ENCODE measurements at regions not wholly inside any gene's neighbourhood (a gene's known extent, or its start where the extent isn't known, plus 50 kb on each side); places are given as distances from the start of the nearest gene placed in this dataset.

DNA sequence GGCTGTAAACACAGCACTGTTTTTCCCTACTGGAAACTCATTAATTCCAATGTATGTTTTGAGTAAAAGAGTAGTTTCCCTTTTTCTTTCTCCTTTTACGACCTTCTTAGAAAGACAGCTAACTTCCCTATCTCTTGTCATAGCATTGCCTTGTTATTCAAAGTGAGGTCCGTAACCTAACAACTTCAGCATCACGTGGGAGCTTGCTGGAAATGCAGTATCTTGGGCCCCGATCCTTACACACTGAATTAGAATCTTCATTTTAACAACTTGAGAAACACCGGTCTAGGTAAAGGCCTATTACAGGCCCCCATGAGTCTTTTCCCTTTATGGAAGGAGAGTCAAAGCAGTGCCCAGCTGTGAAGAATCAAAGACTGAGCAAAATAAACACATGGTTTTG, 230.7 kb upstream of the PRKD1 start:
- no peak for TF ChIP-seq CTCF (IDR thresholded peaks at IDR 0.05; ENCODE audit: unreplicated experiment)
- no peaks in the 10 kb centered on the region for H3K36me3 Mint-ChIP-seq (ENCODE audit: insufficient read depth, unreplicated experiment)
- CTCF ChIA-PET: no interaction called here
- no peaks in the 10 kb centered on the region for H3K9me3 Mint-ChIP-seq (ENCODE audit: low read depth, unreplicated experiment)
- no TSS peak for BruUV-seq (replicated peaks)
- no peak overlapping the region for H3K27ac Mint-ChIP-seq (ENCODE audit: unreplicated experiment)
- intact Hi-C loops (cut with micrococcal nuclease; ENCODE audit: unreplicated experiment): no loop called here
- no peak overlapping the region for H3K4me3 Mint-ChIP-seq (ENCODE audit: low read depth, unreplicated experiment)
- H3K27me3 Mint-ChIP-seq (ENCODE audit: unreplicated experiment): peaks cover 12% of the 10 kb centered on the region
- no peaks in the 10 kb centered on the region for H3K4me1 Mint-ChIP-seq (ENCODE audit: low read depth, unreplicated experiment)
- DNase-seq: no peak

DNA sequence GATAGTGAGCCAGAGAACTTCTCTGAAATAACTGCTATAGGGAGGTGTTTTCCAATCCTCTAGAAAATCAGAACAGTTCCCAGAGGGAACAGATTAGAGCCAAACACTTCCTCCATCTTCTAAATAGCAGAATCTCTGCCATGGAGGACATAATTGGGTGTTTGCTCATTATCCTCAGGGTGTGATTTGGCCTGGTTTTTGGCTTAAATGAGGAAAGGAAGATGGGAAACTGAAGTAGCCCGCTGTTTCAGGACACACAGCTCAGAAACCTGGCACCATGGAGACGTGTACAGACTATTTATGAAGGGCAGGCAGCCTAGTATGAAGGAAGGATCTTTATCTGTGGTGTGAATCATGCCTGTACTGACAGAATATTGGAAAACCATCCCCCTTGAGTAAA, 231.7 kb upstream of the PRKD1 start:
- no TSS peak for BruUV-seq (replicated peaks)
- no peaks in the 10 kb centered on the region for H3K9me3 Mint-ChIP-seq (ENCODE audit: low read depth, unreplicated experiment)
- TF ChIP-seq CTCF (IDR thresholded peaks at IDR 0.05; ENCODE audit: unreplicated experiment): no peak
- H3K36me3 Mint-ChIP-seq (ENCODE audit: insufficient read depth, unreplicated experiment): no peaks in the 10 kb centered on the region
- no peak overlapping the region for H3K4me3 Mint-ChIP-seq (ENCODE audit: low read depth, unreplicated experiment)
- H3K27ac Mint-ChIP-seq (ENCODE audit: unreplicated experiment): no peak overlapping the region
- DNase-seq: no peak
- peaks cover 12% of the 10 kb centered on the region for H3K27me3 Mint-ChIP-seq (ENCODE audit: unreplicated experiment)
- H3K4me1 Mint-ChIP-seq (ENCODE audit: low read depth, unreplicated experiment): no peaks in the 10 kb centered on the region
- intact Hi-C loops (cut with micrococcal nuclease; ENCODE audit: unreplicated experiment): no loop called here
- CTCF ChIA-PET: no interaction called here

GRCh38 chr14:30160608-30161007, 233.0 kb upstream of the PRKD1 start:
- TF ChIP-seq CTCF (IDR thresholded peaks at IDR 0.05; ENCODE audit: unreplicated experiment): no peak

GRCh38 chr14:30162066-30162465, 234.4 kb upstream of the PRKD1 start:
- CTCF ChIA-PET: no interaction called here
- no TSS peak for BruUV-seq (replicated peaks)
- Mint-ChIP-seq H3K4me3 (ENCODE audit: low read depth, unreplicated experiment) (no peak overlapping the region), H3K27me3 (ENCODE audit: unreplicated experiment) (peaks cover 12% of the 10 kb centered on the region), H3K4me1 (ENCODE audit: low read depth, unreplicated experiment) (no peaks in the 10 kb centered on the region), H3K27ac (ENCODE audit: unreplicated experiment) (no peak overlapping the region), H3K9me3 (ENCODE audit: low read depth, unreplicated experiment) (no peaks in the 10 kb centered on the region), H3K36me3 (ENCODE audit: insufficient read depth, unreplicated experiment) (no peaks in the 10 kb centered on the region)
- TF ChIP-seq CTCF (IDR thresholded peaks at IDR 0.05; ENCODE audit: unreplicated experiment): no peak
- intact Hi-C loops (cut with micrococcal nuclease; ENCODE audit: unreplicated experiment): no loop called here
- no peak for DNase-seq

More at GRCh38 chr14:30160608-30161007, 233.0 kb upstream of the PRKD1 start:
- CTCF ChIA-PET: no interaction called here
- no peaks in the 10 kb centered on the region for H3K36me3 Mint-ChIP-seq (ENCODE audit: insufficient read depth, unreplicated experiment)
- no peaks in the 10 kb centered on the region for H3K9me3 Mint-ChIP-seq (ENCODE audit: low read depth, unreplicated experiment)
- H3K27me3 Mint-ChIP-seq (ENCODE audit: unreplicated experiment): peaks cover 12% of the 10 kb centered on the region
- DNase-seq: no peak
- H3K4me3 Mint-ChIP-seq (ENCODE audit: low read depth, unreplicated experiment): no peak overlapping the region
- intact Hi-C loops (cut with micrococcal nuclease; ENCODE audit: unreplicated experiment): no loop called here
- no TSS peak for BruUV-seq (replicated peaks)
- no peaks in the 10 kb centered on the region for H3K4me1 Mint-ChIP-seq (ENCODE audit: low read depth, unreplicated experiment)
- H3K27ac Mint-ChIP-seq (ENCODE audit: unreplicated experiment): no peak overlapping the region

- Mint-ChIP-seq H3K4me3 (ENCODE audit: low read depth, unreplicated experiment) (no peak overlapping the region), H3K4me1 (ENCODE audit: low read depth, unreplicated experiment) (no peaks in the 10 kb centered on the region), H3K9me3 (ENCODE audit: low read depth, unreplicated experiment) (peaks cover 4% of the 10 kb centered on the region), H3K27ac (ENCODE audit: unreplicated experiment) (no peak overlapping the region), H3K36me3 (ENCODE audit: insufficient read depth, unreplicated experiment) (no peaks in the 10 kb centered on the region), H3K27me3 (ENCODE audit: unreplicated experiment) (peaks cover 12% of the 10 kb centered on the region)
- intact Hi-C loops (cut with micrococcal nuclease; ENCODE audit: unreplicated experiment): no loop called here
- no TSS peak for BruUV-seq (replicated peaks)
- DNase-seq: no peak
- CTCF ChIA-PET: no interaction called here
- TF ChIP-seq CTCF (IDR thresholded peaks at IDR 0.05; ENCODE audit: unreplicated experiment): no peak
Measured at GRCh38 chr14:30165255-30165654, 237.6 kb upstream of the PRKD1 start.
